NAMALWA (cell line): ENCODE measurements at regions not wholly inside any gene's neighbourhood (a gene's known extent, or its start where the extent isn't known, plus 50 kb on each side); places are given as distances from the start of the nearest gene placed in this dataset.

ENCODE experiments used
- DNase-seq: peaks from one replicate; pipeline ENCODE4 v3.0.0-alpha.2; 2015; ENCODE audit warnings: low spot score

GRCh38 chr3:43994657-43995546 is 246.8 kb upstream of the TOPAZ1 start:
- DNase-seq = no peak

GRCh38 chr3:43995547-43996378 is 245.9 kb upstream of the TOPAZ1 start:
- DNase-seq = no peak

- DNase-seq = no peak
Measured at GRCh38 chr3:43996379-43997301, 245.0 kb upstream of the TOPAZ1 start.

- no peak for DNase-seq
Measured at GRCh38 chr3:43997316-43997715, 244.4 kb upstream of the TOPAZ1 start.

GRCh38 chr3:43997788-43998369 is 243.8 kb upstream of the TOPAZ1 start:
- no peak for DNase-seq

GRCh38 chr3:43998370-43998835 is 243.3 kb upstream of the TOPAZ1 start:
- DNase-seq = no peak

- DNase-seq = no peak
Measured at GRCh38 chr3:43998836-43999727, 242.6 kb upstream of the TOPAZ1 start.

GRCh38 chr3:43999728-44000319 is 241.9 kb upstream of the TOPAZ1 start:
- DNase-seq = no peak

- no peak for DNase-seq
Measured at GRCh38 chr3:44000586-44000985, 241.1 kb upstream of the TOPAZ1 start.

GRCh38 chr3:44001072-44001471 is 240.6 kb upstream of the TOPAZ1 start:
- no peak for DNase-seq

- DNase-seq = no peak
Measured at GRCh38 chr3:44003801-44004200, 237.9 kb upstream of the TOPAZ1 start.

- DNase-seq = no peak
Measured at GRCh38 chr3:44011680-44012079, 230.0 kb upstream of the TOPAZ1 start.

GRCh38 chr3:44012160-44012899 is 229.4 kb upstream of the TOPAZ1 start:
- no peak for DNase-seq

GRCh38 chr3:44013967-44014366 is 227.7 kb upstream of the TOPAZ1 start:
- DNase-seq = no peak

- DNase-seq = no peak
Measured at GRCh38 chr3:44015170-44015569, 226.5 kb upstream of the TOPAZ1 start.

- DNase-seq = no peak
Measured at GRCh38 chr3:44016818-44017217, 224.9 kb upstream of the TOPAZ1 start.

GRCh38 chr3:44018926-44019325 is 222.8 kb upstream of the TOPAZ1 start:
- no peak for DNase-seq

- no peak for DNase-seq
Measured at GRCh38 chr3:44019736-44020135, 221.9 kb upstream of the TOPAZ1 start.

GRCh38 chr3:44020143-44020542 is 221.5 kb upstream of the TOPAZ1 start:
- DNase-seq = no peak
